Ammon's horn (tissue), 1 donor: ENCODE measurements at regions not wholly inside any gene's neighbourhood (a gene's known extent, or its start where the extent isn't known, plus 50 kb on each side); places are given as distances from the start of the nearest gene placed in this dataset.
A peak's percentile ranks its signal among the peaks of the same experiment; 100 is the strongest.
"Not testable (repeated sequence)": the region's sequence is repeated elsewhere in the genome, so short reads cannot be mapped to it uniquely, and the experiment has no call there.

Source experiments
- DNase-seq: peaks from one replicate; pipeline ENCODE4 v3.0.0-alpha.2; 2016; ENCODE audit warnings: low spot score

DNA sequence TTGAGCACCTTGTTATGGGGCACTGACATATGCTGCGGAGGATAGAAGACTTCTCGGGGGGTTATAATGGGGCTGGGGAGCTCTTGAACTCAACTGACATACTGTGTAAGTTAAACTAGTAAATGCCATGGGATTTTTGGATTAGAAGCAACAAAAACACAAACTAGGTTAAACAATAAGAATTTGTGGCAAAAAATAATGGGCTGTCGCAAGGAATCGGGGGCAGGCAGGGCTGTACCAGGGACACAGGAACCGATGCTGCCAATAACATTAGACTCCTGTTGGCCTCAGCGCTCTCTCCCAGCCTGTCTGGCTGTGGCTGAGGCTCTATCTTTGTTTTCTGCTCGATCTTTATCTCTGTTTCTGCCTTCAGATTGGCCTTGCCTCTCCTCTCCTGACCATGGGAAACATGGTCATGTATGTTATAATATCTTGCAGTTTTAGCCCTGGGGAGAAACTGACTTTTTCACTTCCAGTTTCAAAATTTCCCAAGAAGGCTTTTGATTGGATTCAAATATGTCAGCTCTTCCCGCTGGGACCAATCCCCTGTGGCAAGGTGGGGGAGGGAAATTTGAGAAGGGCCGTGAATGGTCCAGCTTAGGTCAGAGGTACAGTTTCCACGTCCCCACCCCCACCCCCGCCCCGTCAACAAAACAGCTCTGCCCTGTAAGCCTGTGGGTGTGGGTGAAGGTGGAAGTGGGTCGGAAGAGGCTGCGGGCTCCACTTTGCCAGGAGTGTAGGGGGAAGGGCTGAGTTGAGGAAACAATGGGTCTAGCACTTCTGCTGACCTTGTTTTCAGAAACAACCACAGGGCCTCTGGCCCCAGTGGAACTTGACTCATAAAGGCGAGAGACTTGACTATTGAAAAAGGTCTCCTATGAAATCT, 161.1 kb upstream of the TBL1XR1 start:
- DNase-seq, result peak; percentile 72

DNA sequence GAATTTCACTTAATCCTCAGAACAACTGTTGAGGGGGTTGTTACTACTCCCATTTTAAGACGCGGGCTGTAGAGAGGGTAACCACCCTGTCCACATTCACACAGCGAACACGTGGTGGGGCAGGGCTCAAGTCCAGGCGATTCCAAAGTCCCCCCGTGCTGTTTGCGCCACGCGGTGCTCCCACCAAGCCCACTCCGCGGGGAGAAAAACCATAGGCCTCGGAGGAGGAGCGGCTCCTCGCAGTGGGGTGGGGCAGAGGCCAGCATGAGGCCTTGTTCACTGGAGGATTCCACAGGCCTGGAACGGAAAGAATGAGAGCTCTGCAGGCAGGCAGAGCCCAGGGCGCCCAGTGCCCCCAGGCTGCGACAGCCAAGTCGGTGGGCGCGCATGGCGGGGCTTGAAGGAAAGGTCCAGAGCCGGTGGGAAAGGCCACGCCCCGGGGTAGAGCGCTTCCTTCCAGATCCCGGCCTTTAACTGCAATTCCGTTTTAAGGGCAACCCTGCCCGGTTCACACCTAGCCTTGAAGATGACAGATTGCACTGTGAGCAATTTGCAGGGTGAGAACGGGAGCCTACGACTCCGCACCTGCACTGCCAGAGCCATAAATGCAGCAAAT, 161.8 kb upstream of the TBL1XR1 start:
- peak; percentile 32 for DNase-seq

DNA sequence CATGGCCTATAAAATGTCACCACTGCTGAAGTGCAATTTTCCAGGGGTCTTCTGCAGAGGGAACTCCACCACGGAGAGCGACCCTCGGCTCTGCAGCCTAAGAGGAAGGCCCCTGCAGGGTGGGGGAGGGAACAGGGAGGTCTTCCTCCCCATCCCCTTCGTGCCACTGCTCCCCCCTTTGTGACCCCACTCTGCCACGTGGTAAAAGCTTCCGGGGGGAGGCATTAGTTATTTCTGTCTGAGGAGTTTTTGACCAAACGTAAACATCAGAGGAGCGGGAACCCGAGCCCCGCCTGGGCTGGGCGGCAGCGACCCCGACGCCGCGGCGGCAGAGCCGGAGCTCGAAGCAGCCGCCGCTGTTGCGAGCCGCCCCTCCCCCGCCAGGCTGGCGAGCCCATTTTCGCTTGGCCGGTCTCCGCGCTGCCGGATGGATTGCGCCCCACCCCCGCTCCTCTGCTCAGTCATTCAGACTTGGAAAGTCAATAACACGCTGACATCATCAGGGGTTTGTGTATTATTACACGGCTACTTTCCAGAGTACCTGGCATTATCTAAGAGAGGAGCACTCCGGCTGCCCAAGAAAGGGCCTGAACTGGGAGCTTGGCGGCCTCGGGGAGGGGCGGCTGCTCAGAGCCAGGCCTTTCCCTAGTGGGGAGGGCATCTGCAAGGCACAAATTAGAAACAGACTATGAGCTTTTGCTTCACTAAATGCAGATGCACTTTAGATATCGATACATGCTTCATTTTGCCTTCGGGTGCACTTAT, 162.5 kb upstream of the TBL1XR1 start:
- DNase-seq, result peak; percentile 96

DNA sequence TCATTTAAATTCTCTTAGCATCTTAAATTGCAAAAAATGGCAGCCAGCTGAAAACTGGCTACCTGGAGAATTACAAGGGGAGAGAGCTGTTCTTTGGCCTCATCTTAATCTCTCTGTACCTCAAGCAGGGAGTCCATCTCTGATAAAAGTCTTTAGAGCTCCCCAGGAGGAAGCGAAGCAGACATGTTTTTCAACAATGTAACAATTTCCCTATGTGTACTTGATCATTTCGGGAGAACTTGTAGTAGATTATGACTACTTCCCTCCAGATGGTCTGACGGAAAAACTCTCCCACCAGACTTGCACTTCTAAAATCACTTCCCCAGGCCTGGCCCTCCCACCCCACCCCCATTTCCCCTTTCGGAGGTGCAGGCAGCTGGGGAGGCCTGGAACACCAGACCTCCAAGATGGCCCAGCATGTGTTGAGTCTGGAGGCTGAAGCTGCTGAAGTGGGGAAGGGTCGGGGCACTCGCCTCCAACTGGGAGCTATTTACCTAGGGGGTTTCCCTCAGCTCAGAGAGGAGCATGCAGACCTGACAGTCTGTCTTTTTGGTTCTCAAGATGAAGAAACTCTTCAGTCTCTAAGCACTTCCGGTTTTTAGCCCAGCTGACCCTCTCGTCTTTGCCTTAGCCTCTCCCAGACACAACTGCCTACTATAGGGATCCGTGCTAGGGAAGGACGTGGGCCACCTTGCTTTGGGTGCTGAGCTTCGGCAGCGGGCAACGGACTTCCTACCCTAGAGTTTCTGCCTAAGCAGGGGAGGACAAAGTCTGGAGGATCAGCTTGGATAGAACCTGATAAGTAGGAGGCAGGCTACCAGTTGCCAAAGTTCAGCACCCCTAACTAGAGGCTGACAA, 164.0 kb upstream of the TBL1XR1 start:
- peak; percentile 32 for DNase-seq

DNA sequence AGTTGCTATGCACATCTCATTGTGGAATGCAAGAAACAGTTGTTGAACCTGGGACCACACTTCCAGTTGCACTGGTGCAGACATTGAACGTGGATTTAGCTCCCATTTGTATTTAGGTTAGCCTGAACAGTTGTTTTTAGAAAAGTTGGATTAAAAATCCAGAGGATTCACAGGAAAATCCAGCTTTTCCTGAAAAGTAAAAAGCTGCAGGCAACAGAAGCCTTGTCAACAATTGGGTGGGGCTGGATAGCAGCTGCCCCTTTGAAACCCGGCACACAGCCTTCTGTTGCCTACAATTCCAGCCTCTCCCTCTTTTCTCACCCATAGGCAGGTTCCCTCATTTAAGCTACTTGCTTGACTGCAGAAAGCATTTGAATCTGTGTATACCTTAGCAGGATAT, 165.3 kb upstream of the TBL1XR1 start:
- no peak for DNase-seq

DNA sequence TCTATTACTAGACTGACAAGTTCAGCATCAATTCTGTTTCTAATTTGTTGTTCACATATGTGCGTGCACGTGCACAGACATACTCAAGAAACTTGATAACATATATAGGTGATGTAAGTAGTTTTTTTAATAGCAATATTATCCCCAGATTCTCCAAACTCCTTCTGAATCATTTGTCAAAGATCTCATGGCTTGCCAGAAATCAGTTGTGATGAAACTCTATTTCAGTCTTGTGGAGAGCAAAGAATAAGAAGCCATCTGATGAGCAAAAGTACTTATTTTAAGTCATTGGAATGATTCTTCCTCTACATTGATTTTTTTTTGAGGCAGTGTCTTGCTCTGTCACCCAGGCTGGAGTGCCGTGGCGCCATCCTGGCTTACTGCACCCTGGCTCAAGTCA, 167.0 kb upstream of the TBL1XR1 start:
- no peak for DNase-seq

DNA sequence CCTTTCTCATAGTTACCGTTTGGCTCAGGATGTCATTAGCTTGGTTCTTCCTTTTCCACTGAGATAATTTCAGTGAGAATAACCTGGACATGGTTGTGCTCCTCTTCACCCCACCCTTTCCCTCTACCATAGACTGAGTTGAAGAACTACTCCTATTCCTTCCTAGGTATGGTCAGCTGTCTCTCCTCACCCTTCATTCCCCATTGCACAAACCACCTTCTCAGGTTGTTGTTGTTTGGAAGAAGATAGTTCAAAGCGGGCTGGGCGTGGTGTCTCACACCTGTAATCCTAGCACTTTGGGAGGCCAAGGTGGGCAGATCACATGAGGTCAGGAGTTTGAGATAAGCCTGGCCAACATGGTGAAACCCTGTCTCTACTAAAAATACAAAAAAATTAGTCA, 168.0 kb upstream of the TBL1XR1 start:
- not testable (repeated sequence) for DNase-seq

DNA sequence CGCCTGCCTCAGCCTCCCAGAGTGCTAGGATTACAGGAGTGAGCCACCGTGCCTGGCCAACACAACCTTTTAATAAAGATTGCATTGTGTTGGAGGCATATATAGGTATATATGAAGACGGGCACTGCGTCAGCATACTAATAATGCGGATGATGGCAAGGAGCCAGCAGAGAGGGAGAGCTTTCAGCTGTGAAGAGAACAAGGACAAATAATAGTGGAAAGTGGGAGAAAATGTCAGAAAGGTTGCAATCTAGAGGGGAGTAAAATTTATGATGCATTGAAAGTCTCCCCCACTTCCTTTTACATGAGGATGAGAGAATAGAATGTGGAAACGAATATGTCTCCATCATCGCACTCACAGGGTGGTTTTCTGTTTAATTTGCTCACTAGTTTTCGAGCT, 170.5 kb upstream of the TBL1XR1 start:
- no peak for DNase-seq

DNA sequence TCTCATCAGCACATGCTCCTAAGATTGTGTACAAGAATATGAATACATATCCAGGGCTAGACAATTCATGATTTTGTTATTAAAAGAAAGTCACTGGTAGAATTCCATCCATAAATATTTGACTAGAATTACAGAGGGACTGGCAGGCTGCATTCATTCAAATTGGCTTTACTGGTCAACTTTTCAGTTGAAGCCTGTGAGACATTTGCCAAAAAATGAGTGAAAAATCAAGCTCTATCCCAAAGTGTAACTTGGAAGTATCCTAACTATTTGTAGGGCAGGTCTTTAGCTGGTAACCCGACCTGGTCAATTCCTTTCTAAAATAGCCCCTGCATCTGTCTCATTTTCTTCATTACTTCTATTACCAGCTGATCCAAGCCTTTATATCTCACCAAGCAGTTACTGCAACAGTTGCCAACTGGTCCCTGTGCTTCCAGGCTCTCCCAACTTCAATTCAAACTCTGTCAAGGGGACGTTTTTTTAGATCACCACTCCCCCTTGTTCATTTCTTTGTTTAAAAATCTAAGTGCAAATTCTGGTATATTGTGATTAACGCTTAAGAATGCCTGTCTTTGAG, 173.1 kb upstream of the TBL1XR1 start:
- no peak for DNase-seq

DNA sequence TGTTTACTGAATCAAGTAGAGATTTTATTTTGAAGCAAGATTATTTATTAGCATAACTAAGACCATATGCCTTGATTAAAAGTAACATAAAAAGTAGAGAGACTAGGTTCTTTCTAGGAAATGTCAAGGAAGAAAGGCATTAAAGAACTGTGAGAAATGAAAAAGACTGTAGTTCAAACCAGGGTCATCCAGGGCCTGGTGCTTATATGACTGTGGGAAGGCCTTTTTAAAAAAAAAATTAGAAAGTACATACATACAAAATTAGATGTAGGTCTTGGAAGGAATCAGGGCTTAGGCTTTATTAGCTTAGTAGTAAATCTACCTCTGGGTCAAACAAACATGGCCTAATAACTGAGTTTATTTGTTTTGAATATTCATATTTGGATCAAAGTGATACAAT, 173.9 kb upstream of the TBL1XR1 start:
- DNase-seq, result no peak

DNA sequence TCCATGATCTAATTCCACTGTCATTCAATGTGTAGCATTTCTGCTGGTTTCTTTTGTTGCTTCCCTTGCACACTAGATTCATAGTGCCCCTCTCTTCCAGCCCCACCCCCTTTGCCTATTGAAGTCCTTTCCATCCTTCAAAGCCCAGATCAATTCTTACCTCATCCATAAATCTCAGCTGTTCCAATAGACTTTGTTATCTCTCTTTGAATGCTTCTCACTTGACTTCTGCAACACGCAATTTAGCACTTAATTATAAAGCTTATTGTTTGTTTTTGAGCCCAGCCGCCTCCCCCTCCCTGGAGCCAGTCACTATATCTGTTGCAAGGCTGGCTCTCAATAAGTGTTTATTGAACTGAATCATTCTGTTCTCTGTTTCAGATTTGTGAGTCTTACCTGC, 174.6 kb upstream of the TBL1XR1 start:
- no peak for DNase-seq

DNA sequence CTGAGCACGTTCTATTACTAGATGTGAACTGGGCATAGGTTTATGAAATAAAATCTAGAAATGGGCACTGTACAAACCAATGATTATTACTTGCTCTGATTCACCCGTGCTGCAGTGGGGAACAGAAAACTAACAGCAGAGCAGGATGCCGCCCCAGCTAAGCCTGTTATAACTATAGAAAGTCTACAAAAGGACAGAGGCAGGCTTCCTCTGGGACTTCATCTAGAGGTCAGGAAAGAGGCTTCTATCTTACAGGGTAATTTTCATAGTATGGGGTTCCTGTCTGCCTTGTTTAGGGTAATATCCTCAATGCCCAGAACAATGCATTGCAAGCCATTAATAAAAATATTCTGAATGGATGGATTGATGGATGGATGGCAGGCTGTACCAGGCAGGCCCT, 177.0 kb upstream of the TBL1XR1 start:
- DNase-seq, result no peak

DNA sequence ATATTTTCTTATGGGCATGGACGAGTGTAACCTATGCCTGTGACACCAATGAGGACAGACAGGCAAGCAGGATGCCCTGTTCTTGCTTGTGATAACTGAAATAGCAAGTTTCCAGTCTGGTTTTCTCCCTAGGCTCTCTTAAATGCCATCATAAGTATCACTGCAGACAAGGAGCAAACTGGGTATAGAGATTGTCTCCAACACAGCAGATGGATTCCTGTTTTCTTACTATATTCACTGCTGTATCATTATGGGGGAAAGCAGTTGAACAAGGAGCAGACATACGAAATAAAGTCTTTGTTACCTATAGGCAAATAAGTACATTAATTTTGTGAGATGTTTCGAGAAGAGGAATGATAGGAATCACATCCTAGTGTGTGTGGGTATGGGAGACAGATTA, 178.0 kb upstream of the TBL1XR1 start:
- DNase-seq, result no peak

DNA sequence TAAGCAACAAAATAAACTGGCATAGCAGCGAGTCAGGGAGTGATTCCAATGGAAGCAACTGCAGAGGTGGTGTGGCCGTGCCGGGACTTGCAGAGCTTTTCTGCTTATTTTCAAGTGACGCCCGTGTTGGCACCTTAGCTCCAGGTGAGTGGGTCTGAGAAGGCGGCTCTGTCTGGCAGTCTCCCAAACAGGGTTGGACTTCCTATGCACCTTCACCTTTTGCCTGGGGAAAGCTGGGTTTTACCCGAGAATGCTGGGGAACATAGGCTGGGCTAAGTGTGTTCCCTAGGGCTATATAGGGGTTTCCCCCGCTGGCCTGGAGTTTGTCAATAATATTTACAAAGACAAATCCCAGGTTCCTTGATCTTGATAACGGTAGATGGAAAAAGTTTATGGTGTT, 179.9 kb upstream of the TBL1XR1 start:
- DNase-seq, result no peak

DNA sequence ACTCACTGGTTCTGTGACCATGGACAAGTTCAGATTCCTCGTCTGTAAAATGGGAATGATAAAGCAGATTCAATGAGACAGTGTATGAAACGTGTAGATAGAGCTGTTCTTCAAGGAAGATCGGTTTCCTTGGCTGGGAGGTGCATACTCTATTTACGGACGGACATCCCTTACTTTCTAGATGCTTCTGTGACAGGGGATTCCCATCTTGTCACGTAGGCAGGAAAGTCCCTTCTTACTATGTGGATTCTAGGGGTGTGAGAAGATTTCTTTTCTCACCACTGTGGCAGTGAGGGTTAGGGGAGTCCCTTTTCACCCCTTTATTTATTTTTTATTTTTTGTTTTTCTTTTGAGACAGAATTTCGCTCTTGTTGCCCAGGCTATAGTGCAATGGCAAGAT, 180.9 kb upstream of the TBL1XR1 start:
- no peak for DNase-seq

DNA sequence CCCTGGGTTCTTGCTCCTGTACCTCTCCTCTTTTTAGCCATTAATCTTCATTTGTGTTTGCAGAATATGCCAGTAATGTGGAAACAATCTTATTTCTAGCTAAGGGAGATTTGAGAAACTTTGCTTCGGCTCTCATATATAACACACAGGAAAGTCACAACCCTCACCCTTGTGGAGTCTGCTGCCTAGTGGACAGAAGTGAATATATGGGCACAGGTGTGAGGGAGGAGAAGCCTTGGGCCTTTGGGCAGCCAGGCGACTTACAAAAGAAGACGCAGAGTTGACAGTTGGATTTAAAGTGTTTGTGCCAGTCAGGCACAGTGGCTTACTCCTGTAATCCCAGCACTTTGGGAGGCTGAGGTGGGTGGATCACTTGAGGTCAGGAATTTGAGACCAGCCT, 181.8 kb upstream of the TBL1XR1 start:
- DNase-seq, result no peak

DNA sequence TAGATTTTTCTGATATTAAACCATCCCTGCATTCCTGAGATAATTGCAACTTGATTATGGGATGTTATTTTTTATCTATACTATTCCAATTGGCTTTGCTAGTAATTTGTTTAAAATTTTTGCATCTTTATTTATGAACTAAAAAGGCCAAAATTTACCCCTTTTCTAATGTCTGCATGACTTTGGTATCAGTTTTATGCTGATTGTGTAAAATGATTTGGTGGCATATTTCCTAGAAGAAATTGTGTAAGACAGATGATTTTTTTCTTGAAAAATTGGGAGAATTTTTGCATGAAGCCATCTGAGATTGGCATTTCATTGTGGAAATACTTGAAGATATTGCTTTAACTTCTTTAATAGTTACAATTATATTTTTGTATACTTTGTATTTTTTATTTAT, 183.8 kb upstream of the TBL1XR1 start:
- DNase-seq, result no peak

DNA sequence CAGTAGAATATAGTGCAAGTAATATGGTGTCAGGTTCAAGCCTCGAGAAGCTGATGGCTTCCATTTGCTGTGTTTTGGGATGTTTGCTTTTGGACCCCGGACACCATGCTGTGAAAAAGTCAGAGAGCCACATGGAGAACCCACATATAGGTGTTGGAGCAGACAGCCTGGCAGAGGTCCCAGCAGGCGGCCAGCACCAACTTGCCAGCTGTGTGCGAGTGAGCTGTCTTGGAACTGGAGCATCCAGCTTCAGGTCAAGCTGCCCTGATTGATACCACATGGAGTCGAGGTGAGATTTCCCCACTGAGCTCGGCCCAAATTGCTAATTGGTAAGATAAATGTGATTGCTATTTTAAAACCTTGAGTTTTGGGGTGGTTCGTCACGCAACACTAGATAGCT, 185.7 kb upstream of the TBL1XR1 start:
- no peak for DNase-seq

DNA sequence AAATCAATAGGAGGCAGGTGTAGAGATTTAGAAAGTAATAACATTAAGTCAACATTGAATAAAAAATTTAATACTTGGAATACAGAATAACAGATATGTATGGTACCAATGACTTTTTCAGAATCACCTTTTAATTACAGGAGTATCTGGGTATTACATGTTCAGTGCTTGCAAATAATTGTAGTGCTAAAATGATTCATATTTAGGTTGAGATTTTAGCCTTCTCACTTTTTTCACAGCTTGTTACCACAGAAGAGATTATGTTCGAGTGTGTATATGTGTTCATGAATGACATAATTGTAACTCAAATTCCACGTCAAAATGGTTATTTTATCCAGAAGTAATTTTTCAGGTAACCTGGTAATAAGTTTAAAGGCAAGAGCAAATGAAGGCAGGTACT, 187.9 kb upstream of the TBL1XR1 start:
- DNase-seq, result no peak

DNA sequence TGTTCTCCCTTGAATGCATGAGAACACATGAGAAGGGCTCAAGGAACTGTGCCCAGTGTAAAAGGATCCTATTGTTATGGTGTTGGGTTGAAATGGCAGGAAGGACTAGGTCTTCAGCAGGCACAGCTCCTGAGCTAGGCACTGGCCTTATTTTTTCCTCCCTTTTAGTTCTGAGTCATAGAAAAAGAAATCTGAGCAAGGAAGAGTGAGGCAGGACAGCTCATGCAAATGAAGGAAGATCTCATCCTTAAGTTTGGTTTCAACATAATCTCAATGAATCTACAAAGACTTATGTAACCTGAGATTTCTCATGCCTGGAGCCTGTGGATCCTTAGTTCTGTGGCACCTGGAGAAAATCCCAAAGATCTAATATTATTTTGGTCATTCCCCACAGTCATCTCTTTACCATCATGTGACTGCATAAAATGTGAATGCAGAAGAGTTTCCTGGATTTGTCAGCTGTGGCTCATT, 188.6 kb upstream of the TBL1XR1 start:
- DNase-seq, result no peak

DNA sequence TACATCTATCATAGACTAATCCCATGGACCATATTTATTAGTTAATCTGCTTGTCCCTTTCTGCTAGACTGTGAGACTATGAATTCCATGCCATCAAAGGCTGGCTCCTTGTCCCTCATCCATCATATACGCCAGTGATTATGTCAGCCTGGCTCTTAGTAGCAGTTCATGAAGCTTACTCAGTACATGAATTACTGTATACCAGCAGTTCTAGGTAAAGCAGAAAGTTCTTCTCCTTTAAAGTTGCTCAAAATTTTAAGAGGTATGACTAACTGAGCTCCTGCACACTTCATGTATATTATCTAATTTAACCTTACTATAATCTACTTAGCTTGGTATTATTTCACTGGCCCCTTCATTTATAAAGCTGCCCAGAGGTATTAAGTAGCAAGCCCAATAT, 190.9 kb upstream of the TBL1XR1 start:
- DNase-seq, result no peak
